ENCODE measurements at regions not wholly inside any gene's neighbourhood (a gene's known extent, or its start where the extent isn't known, plus 50 kb on each side); places are given as distances from the start of the nearest gene placed in this dataset.
"Not testable (repeated sequence)": the region's sequence is repeated elsewhere in the genome, so short reads cannot be mapped to it uniquely, and the experiment has no call there.

DNA sequence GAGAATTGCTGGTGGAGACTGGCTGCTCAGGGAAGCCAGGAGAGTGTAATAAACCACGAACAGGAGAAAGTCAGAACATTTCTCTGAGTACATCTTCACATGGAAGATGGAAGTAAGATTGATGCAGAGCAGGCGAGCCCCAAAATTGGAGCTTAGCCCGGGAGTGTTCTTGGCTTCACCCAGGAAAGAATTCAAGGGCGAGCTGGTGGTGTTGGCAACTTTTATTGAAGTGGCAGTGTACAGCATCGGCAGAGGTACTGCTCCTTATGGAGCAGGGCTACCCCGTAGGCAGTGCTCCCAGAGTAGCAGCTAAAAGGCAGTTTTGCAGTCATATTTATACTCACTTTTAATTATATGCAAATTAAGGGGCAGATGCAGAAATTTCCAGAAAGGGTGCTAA lies 281.4 kb upstream of the MEX3C start:
- no peak for DNase-seq

DNA sequence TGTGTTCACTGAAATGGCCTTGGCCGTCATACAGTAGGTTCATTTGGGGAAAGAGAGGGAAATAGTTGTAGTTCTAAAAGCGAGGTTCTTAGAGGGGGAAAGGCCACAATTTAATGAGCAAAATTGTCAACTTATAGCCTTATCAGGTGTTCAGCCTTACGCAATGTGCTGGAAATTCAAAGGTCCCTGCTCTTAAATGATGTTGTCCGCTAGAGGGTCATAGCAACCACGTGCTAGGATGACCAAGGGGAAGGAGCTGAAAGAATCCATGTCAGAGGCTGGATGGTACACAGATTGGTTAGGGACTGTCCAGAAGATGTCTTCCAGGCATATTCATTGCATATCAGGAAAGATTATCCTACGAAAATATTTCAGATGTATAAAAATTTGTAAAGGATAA lies 282.3 kb upstream of the MEX3C start:
- no peak for DNase-seq

DNA sequence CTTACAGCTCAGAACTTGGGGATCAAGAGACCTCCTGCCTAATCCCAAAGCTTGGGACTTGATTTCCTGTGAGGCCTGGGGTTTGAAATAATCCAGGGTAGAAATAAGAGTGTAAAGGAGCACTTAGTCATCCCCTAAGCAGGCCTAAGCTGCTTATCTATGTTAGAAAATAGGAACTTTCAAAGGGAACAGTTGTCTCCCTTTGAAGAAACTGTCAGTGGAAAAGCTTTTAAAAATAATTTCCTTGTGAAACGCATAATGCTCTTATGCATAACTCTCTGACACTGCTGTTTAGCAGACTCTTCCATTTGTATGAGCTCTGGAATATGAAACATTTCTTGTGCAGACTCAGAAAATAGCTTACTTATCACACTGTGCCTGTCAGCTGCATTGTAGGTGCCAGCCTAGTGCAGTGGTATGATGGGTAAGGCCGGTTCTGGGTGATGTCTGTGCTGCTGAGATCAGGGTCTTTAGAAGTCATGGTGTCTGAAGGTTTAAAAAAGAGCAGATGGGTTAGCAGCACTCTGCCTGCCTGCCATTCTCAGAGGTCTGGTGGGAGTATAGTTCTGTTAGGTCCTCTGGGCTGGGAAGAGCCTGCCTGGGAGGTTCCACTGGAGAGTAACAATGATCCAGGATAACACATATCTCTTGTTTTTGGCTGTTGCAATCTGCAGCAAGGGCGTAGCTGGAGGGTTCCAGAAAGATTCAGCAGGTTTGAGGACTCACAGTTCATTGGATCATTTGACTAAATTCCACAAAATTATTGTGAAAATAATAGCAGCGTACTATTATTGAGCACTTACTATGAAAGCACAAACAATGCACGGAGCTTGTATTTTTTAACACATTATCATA lies 283.2 kb upstream of the MEX3C start:
- DNase-seq: no peak

DNA sequence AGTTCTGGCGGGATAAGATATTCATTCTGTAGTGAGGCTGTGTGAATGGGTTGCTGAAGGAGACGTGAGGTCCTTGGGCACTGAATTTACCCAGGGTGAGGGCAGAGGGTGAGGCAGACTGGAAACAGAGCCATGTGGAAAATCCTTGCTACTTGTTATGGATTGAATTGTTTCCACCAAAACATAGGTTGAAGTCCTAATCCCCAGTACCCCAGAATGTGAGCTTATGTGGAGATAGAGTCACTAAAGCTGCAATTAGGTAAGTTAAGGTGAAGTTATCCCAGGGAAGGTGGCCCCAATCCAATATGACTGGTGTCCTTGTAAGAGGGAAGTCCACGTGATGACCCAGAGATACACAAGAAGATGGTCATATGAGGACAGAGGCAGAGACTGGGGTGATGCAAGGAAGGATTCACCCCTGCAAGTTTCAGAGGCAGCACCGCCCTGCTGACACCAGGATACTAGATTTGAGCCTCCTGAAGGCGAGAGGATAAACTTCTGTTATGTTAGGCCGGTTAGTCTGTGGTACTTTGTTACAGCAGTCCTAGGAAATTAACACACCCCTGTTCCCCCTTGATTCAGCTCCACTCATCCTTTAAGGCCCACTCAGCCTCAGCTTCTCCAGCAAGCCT lies 289.4 kb upstream of the MEX3C start:
- DNase-seq: no peak

DNA sequence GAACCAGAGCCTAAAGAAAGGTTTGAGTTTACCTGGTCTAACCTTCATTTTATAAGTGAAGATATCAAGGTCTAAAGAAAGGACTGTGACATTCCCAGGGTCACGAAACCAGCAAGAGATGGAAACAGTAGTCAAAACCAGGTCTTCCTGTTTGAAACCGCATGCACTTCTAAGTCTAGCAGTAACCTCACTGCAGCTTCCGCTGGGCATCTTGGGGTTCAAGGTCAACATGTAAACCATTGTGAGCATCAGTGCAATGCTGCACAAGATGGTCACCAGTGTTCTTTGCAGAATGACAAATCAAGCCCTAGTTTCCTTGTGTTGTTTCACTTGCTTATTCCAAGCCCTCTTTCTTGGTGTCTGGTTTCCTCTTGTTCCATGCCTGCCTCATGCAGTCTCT lies 292.9 kb upstream of the MEX3C start:
- DNase-seq: no peak

DNA sequence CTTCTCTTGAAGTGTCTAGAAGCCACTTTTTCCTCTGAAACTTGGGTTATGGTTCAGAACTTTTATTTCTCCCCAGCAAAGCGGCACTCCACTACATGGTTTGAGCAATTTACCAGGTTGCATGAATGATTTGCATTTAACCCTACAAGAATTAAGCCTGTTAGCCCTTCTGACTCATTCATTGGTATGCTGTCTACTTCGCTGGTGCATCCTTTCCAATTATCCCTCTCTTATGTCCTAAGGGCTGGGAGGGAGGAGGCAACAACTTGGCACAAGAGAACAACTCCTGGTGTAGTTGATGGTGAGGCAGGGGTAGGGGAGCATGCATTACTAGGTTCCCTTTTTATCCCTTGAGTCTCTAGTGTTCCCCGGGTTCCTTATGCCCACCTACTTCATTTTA lies 293.4 kb upstream of the MEX3C start:
- no peak for DNase-seq

DNA sequence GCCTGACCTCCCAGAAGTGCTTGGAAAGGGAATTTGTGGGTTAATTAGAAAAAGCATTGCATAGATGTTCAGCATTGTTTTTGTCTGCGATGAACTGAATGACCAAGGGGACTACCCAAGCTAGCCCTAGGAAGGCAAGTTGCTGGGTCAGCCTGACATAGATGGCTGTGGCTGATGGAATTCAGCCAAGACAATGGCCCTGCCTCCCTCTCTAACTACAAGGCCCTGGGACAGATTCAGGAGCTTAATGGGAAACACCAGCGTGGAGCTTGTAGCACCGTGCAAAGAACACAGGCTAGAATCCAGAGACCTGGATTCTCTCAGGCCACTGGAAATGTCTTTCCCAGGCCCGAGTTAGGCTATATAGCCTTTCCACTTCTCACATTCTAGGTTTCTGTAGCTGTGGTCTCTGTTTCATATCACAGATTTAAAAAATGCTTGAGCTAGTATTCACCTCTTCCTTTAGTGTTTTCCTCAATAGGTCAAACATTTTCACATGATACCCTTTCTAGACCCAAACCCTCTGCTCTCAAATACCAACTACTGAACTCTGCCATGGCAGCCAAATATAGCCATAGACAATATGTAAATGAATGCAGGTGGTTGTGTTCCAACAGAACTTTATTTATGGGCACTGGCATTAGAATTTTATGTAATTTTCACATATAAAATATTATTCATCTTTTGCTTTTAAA lies 294.3 kb upstream of the MEX3C start:
- no peak for DNase-seq

DNA sequence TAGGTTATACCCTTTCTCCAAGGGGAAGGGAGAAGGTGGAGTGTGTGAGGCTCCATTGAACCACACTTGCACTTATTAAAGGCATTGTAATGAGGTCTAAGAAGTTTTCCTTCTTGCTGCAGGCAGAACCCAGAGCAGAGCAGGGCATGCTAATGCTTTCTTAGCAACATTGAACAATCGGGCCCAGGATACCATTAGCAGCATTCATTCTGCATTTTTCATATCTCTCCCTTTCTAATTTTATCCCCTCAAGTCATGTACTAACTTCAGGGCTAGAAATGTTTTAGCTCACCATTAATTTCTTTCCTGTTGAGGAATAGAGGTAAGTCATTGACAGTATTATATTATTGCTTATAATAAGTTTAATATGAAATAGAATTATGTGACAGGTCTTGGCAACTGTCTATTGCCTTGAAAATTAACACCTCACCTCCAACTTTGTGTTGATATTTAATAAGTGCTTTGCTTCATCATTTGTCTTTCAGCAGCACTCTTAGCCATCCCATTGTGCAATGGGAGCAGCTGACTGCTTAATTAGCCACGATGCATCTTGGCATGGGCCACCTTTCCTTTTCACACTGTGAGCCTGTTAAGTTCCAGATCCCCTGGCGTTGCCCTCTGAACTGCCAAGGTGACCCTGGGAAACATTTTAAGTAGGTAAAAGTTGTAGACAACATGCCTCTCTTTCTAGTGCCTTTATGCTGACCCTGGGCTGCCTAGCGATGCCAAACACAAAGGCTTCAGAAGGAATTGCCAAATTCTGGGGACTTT lies 300.8 kb upstream of the MEX3C start:
- DNase-seq: no peak

DNA sequence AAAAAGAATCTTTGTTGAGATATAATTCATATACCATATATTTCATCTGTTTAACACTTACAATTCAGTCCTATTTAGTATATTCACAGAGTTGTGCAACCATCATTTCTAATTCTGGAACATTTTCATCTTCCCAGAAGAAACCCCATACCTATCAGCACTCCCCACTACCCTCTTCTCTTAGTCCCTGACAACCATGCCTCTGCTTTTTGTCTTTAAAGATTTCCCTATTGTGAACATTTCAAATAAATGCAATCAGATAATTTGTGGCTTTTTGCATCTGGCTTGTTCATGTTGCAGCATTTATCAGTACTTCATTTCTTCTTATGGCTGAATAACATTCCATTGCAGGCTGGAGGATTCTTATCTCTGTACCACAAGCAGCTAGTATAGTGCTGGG lies 305.9 kb upstream of the MEX3C start:
- DNase-seq: no peak

DNA sequence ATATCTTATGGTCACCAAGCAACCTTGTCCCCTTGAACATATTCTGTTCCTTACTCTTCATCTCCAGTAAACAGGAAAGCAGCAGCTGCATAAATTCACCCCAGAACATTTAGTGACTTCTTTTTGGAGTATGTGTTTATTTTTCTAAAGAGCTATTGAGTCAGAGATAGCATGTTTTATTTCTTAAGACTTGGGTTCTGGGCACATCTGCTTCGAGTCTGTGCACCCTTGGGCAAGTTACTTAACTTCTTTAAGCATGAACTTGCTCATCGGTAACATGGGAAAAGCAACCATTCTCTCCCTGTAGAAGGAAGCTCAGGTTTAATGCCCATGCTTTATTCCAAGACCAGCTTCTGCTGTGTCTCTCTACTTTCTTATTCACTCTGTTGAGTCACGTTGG lies 309.3 kb upstream of the MEX3C start:
- DNase-seq: no peak

DNA sequence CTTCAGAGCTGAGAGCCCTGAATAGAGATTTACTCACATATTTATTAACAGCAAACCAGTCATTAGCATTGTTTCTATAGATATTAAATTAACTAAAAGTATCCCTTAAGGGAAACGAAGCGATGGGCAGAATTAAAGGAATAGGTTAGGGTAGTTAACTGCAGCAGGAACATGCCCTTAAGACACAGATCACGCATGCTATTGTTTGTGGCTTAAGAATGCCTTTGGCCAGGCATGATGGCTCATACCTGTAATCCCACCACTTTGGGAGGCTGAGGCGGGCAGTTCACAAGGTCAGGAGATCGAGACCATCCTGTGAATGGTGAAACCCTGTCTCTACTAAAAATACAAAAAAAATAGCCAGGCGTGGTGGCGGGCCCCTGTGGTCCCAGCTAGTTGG lies 310.9 kb upstream of the MEX3C start:
- DNase-seq: not testable (repeated sequence)

DNA sequence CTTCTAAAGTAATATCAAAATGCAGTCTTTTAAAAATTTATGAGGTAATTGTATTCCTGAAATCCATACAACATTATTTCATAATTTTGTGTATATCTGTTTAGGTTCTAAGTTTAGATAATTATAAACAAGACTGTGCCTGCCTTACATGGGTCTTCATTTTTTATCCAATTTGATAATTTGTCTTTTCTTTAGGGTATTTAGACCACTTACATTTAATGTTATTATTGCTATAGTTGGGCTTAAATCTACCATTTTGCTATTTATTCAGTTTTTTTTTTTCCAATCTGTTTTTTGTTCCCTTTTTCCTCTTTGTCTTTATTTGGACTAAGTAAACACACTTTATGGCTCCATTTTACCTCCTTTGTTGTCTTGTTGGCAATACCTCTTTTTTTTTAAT lies 312.5 kb upstream of the MEX3C start:
- DNase-seq: no peak

DNA sequence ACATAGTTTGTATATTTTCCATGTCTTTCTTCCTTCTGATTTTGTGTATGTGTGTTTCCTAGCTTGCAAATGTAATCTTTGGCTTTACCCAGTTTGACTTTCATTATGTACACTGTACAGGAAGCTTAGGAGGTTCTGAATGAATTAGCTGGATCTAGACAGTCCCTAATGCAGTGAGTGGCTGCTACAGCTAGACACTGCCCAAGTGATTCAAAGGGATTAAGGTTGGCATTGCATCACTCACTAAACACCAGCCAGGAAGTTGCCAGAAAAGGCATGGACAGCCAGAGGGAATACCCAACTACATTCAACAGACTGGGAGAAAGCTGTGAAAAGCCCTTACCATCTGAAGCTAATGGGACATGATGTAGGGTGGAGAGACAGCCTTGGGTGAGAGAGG lies 316.0 kb upstream of the MEX3C start:
- no peak for DNase-seq

DNA sequence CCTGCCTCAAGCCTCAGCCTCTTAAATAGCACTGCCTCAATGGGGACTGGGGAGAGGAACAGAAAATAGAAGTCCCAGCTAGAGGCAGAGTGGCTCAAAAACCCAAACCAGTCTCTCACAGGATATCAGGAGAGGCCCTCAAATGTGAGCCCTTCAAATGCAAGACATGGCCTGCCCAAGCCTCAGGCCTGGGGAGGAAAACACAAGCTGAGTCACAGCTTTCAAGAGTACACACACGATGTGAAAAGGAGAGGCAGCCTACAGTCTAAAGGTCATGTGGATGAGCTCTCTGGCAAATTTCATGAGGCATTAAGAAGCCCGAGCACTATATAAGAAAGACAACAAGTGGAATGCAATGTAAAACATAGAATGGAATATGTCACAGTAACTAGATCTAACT lies 316.6 kb upstream of the MEX3C start:
- DNase-seq: no peak

DNA sequence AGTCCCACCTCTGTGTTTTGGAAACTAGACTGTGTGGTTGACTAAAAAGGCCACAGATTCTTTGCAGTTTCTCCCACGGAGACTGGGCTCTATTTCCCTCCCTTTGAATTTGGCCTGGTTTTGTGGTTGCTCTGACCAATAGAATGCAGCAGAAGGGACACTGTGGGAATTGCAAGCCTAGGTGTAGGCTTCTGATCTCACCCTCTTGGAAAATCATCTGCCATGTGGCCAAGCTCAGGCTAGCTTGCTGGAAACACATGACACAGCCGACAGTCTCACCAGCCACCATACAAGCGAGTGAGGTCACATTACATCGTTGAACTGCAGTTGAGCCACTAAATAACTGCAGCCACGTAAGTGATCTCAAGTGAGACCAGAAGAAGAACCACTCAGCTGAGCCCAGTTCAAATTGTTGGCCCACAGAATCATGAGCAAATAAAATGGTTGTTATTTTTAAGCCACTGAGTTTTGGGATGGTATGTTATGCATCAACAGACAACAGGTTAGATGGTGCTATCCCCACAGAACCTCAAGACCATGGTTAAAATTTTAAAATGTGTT lies 319.1 kb upstream of the MEX3C start:
- no peak for DNase-seq

DNA sequence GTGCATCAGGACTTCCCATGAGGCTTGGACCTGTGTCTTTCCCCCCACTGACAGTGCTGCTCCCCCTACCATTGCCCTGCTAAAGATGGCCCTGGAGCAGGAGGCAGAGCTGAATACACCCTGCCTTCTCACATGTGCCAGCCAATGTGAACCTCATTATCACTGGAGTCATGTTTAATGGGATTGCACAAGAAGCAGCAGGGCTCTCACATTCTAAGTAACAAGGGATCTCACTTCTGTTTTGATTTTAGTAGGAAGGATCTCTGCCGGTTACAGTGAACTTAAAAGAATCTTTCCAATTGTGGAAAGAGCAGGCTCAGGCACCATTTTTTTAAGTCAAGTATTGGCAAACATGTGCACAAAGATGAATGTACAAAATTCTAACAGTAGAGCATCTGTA lies 322.1 kb upstream of the MEX3C start:
- no peak for DNase-seq

DNA sequence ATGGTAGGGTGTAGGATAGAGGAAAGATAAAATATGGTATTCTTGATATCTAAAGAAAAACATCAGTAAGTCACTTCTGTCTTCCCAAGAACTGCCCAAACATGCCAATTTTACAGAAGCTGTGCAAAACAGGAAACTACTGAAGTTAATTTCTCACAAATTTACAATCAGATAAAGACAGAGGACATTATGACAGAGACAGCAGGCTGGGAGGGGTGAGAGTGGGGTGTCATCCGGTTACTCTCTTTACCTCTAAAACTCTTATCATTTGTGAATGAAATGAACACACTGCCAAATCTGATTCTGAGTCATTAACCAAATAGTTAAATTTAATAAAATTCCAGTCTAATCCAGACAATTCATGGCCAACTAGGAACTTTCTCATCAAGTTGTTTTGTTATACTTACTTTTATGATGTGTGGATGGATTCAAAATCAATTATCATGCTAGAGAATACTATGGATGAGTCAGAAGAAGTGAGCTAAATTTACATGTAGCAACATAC lies 323.2 kb upstream of the MEX3C start:
- DNase-seq: no peak

DNA sequence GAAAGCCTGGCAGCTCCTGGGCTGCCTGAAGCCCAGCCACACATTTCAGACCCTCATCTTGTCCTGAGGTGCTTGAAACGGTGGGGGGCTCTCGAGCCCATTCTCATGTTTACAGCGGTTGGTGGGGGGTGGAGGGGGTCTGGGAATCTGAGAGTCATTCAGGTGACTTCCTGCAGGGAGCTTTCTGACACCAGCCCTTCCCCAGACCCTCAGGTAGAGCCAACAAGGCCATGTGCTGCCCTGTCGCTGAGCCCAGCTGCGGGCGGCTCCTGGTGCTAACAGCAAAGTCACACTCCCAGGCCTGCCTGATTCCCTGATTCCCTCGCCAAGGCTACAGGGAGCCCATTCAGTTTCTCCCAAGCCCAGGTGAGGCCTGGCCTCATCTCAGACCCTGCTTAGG lies 324.9 kb upstream of the MEX3C start:
- DNase-seq: no peak

DNA sequence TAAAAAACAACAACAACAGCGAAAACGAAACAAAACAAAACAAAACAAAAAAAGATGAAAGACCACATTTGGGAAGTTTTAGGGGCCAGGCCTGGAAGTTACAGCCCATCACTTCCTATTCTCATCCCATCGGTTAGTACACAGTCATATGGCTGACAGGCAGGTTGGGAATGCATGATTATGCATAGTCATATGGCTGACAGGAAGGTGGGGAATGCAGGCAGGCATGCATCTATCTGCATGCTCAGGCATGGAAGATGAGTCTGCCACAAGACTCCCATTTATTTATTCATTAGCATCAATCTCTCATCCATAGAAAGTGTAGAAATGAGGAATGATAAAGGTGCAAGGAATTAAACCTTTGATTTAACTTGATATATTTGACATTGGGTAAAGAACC lies 325.3 kb upstream of the MEX3C start:
- DNase-seq: no peak

DNA sequence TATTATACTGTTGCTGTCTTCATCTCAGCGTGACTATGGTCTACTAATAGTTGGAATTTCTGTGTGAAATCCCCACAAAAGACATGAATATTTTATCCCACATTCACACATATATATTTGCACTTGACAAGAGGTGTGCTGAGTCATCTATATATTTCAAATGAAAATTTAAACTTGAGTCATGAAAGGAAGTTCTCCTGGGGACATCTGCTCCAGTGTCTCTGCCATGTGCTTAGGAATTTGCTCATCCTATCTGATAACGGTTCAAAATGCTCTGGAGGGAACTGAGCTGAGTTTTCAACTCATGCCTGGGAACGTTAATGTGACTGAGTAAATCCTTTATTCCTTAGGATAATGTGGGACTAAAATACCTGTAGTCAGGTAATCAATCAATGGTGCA lies 326.2 kb upstream of the MEX3C start:
- DNase-seq: no peak

DNA sequence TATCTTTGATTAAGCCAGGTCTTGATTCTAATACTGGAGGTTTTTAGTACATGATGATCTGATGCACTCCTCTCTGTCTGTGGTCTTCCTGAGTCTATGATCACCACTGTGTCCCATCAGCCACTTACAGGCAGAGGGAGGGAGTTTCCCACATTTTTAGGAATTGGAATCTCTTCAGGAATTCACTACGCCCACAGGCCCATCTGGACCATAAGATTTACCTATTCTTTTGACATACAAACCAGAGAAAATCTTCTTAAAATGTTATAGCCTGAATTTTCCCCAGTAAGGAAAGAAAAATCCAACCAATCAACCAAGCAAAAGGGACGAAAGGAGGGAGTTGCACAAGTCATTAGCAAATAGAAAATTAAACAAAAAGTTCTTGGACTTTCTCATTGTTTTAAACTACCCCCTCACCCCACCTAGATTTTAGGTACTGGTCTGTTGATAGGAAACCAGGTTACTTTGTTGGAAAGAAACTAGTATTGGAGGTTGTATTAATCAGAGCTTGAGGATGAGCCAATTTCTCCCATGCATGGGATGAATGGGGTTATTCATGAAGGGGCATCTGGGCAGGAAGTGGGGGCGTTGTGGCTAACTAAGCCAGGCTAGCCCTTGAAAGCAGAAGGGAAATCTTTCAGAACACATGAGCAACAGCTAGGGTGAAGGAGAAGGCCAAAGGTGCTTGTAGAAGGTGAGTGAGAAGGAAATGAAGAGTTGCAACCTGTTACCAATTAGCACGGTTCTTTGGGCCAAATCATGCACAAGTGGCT lies 328.2 kb upstream of the MEX3C start:
- DNase-seq: no peak

DNA sequence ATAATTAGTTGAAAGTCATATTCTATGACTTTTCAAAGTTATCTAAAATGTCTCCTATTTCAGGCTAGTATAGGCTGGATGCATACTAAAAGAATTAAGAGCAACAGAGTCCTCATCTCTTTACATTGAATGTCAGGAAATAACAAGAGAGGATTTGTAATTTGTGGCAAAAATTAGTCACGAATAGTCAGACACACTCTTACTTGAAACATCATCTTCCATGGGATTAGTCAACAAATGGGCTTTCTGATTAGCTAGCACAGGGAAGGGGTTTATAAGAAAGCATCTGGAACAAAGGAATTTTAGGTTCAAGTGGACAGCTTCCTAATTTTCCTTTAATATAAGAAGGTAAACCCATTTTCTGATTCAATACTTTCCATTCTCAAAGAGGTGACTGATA lies 330.3 kb upstream of the MEX3C start:
- no peak for DNase-seq
